ENCODE measurements at regions not wholly inside any gene's neighbourhood (a gene's known extent, or its start where the extent isn't known, plus 50 kb on each side); places are given as distances from the start of the nearest gene placed in this dataset.

- DNase-seq (ENCODE audit: low spot score): no peak
Measured at GRCh38 chr1:34409689-34410229, 233.1 kb downstream of the C1orf94 start.

GRCh38 chr1:34412598-34413370 lies 236.1 kb downstream of the C1orf94 start:
- no peak for DNase-seq (ENCODE audit: low spot score)

GRCh38 chr1:34415140-34415539 lies 238.4 kb downstream of the C1orf94 start:
- no peak for DNase-seq (ENCODE audit: low spot score)

GRCh38 chr1:34418166-34418565 lies 241.5 kb downstream of the C1orf94 start:
- DNase-seq (ENCODE audit: low spot score): no peak

- no peak for DNase-seq (ENCODE audit: low spot score)
Measured at GRCh38 chr1:34419663-34420136, 243.0 kb downstream of the C1orf94 start.

GRCh38 chr1:34425046-34425445 lies 248.3 kb downstream of the C1orf94 start:
- DNase-seq (ENCODE audit: low spot score): no peak

- no peak for DNase-seq (ENCODE audit: low spot score)
Measured at GRCh38 chr1:34425785-34426184, 249.1 kb downstream of the C1orf94 start.

GRCh38 chr1:34426325-34426896 lies 249.7 kb downstream of the C1orf94 start:
- DNase-seq (ENCODE audit: low spot score): no peak

- no peak for DNase-seq (ENCODE audit: low spot score)
Measured at GRCh38 chr1:34427170-34427569, 250.5 kb downstream of the C1orf94 start.

- no peak for DNase-seq (ENCODE audit: low spot score)
Measured at GRCh38 chr1:34433099-34433498, 256.4 kb downstream of the C1orf94 start.

GRCh38 chr1:34436836-34437235 lies 260.1 kb downstream of the C1orf94 start:
- no peak for DNase-seq (ENCODE audit: low spot score)

- no peak for DNase-seq (ENCODE audit: low spot score)
Measured at GRCh38 chr1:34441259-34442069, 264.8 kb downstream of the C1orf94 start.

- DNase-seq (ENCODE audit: low spot score): no peak
Measured at GRCh38 chr1:34444516-34444915, 267.8 kb downstream of the C1orf94 start.

GRCh38 chr1:34450325-34450724 lies 273.6 kb downstream of the C1orf94 start:
- DNase-seq (ENCODE audit: low spot score): no peak

- DNase-seq (ENCODE audit: low spot score): no peak
Measured at GRCh38 chr1:34452451-34452850, 275.7 kb downstream of the C1orf94 start.

- DNase-seq (ENCODE audit: low spot score): no peak
Measured at GRCh38 chr1:34455121-34455520, 278.4 kb downstream of the C1orf94 start.

GRCh38 chr1:34460193-34460592 lies 283.5 kb downstream of the C1orf94 start:
- DNase-seq (ENCODE audit: low spot score): peak; percentile 57

GRCh38 chr1:34470401-34470800 lies 284.4 kb upstream of the GJB5 start:
- no peak for DNase-seq (ENCODE audit: low spot score)

GRCh38 chr1:34474566-34474965 lies 280.3 kb upstream of the GJB5 start:
- DNase-seq (ENCODE audit: low spot score): no peak

GRCh38 chr1:34476371-34476770 lies 278.5 kb upstream of the GJB5 start:
- no peak for DNase-seq (ENCODE audit: low spot score)

- no peak for DNase-seq (ENCODE audit: low spot score)
Measured at GRCh38 chr1:34477632-34478141, 277.2 kb upstream of the GJB5 start.

GRCh38 chr1:34478515-34479076 lies 276.3 kb upstream of the GJB5 start:
- no peak for DNase-seq (ENCODE audit: low spot score)

Data from germinal center (tissue), 1 donor.